GM12891 (cell line): ENCODE measurements at regions not wholly inside any gene's neighbourhood (a gene's known extent, or its start where the extent isn't known, plus 50 kb on each side); places are given as distances from the start of the nearest gene placed in this dataset.

Experiments used
- POLR2A ChIP-seq: IDR thresholded peaks from 2 replicates; pipeline ENCODE4 v1.6.1; 2011; ENCODE audit warnings: low read depth, low read length, control low read depth
- POLR2AphosphoS5 ChIP-seq: IDR thresholded peaks from 2 replicates; pipeline ENCODE4 v1.6.1; 2011; ENCODE audit warnings: low read depth, low read length, control low read depth
- SPI1 ChIP-seq: IDR thresholded peaks from 2 replicates; pipeline ENCODE4 v1.6.1; 2011; ENCODE audit warnings: low read depth, low read length, control low read depth

DNA sequence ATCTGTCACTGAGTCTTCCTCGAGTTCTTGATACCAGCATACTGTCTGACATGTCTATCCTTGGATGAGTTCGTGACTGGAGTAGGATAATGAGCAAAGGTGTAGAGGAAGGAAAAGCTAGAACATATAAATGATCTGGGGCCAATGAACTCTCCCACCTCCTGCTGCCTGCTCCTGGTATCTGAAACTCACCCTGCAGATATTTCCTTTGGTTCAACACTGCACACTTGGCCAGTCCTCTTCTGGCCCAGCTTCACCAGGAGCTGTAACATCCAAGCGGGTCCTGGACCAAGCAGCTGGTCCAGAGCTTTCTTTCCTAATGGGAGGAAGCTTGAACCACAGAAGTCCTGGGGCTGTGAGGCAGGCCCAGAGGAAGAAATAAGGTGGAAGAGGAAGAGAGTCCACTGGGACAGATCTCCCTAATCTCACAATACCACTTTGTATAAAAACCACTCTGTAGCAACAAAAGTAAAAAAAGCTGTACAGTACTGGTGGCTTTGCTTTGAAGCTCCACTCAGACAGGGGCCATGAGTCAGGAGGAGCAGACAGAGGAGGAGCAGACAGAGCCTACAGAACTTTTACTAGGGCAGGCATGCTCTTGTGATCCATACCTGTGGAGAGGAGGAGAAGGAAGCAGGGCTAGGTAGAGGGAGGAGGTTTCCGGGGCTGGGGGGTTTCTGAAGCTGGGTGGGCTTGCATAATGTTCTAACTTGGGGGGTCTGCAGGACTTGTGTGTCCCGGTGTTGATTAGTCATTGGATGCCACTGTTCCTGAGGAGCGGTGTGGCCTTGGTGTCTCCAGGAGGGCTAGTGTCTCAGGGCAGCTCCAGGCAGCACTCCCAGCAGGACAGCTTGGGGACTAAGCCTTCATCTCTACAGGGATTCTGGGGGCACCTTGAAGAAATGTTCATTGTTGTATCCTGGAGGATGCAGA, 166.9 kb downstream of the ABHD5 start:
- TF ChIP-seq POLR2A (no peak), POLR2AphosphoS5 (no peak), SPI1 (no peak)
